IgD-negative memory B cell (primary cell): ENCODE measurements at regions not wholly inside any gene's neighbourhood (a gene's known extent, or its start where the extent isn't known, plus 50 kb on each side); places are given as distances from the start of the nearest gene placed in this dataset.

Source experiments
- H3K27ac Mint-ChIP-seq, 3 donors: one replicate each; pipeline ENCODE4 v1.8.0; 2020 to 2022; ENCODE audit warnings: mild to moderate bottlenecking in 3 of 3, mixed read lengths in 3 of 3, moderate library complexity in 1 of 3
- H3K27me3 Mint-ChIP-seq: one replicate; pipeline ENCODE4 v1.8.0; 2021; ENCODE audit warnings: mixed read lengths
- H3K36me3 Mint-ChIP-seq: one replicate; pipeline ENCODE4 v1.8.0; 2020; ENCODE audit warnings: mild to moderate bottlenecking, mixed read lengths
- H3K4me1 Mint-ChIP-seq, 3 donors: one replicate each; pipeline ENCODE4 v1.8.0; 2020 to 2022; ENCODE audit warnings: mixed read lengths in 3 of 3, mild to moderate bottlenecking in 1 of 3
- H3K4me3 Mint-ChIP-seq, 4 donors: one replicate each; pipeline ENCODE4 v1.8.0; 2020 to 2022; ENCODE audit warnings: mild to moderate bottlenecking in 4 of 4, mixed read lengths in 4 of 4, moderate library complexity in 3 of 4
- H3K9me3 Mint-ChIP-seq, 3 donors: one replicate each; pipeline ENCODE4 v1.8.0; 2020 to 2021; ENCODE audit warnings: mixed read lengths in 3 of 3, mild to moderate bottlenecking in 1 of 3

DNA sequence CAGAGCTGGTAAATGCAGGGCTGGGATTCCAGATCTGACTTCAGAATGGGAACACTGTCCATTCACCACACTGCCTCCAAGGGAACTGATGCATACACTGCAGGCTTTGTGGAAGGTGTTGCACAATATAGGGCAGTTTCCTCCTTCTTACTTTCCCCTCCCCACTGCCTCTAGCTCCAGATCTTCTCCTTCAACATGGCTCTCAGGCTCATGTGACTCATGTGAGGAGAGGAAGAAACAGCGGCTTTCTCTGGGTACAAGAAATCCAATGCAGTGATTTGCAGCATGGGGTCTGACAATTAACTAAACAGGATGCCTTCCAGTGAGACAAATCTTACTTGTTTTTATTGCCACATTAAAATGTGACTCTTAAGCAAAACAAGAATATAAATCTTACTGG is 447.6 kb upstream of the CCDC196 start:
- peaks cover 5% of the 10 kb centered on the region for H3K36me3 Mint-ChIP-seq
- no peaks in the 10 kb centered on the region for H3K4me1 Mint-ChIP-seq
- no peak overlapping the region for H3K27ac Mint-ChIP-seq
- peak overlapping the region in 1 of 4 donors; percentile 72 for H3K4me3 Mint-ChIP-seq
- peaks cover 0 to 2% (median 0%) of the 10 kb centered on the region in 3 donors for H3K9me3 Mint-ChIP-seq
- H3K27me3 Mint-ChIP-seq, result peaks cover 29% of the 10 kb centered on the region

DNA sequence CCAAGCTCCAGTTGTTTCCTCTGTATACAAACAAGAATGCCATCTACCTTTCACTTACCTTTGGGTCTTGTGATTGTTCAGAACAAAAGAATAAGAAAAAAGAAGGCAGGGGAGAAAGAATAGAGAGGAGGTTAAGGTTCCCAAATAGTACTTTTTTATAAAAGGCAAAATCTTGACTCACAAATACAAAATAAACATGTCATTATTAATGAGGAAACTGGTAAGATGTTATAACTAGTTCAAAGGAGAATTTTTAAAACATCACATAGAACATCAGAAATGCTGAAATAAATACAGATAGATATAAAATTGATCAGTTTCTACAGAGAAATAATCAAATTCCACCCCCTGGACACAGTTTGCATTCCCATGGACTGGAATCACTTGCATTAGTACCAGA is 446.7 kb upstream of the CCDC196 start:
- Mint-ChIP-seq H3K27ac (no peak overlapping the region), H3K9me3 (peaks cover 0 to 2% (median 0%) of the 10 kb centered on the region in 3 donors), H3K36me3 (peaks cover 5% of the 10 kb centered on the region), H3K4me3 (no peak overlapping the region), H3K4me1 (no peaks in the 10 kb centered on the region), H3K27me3 (peaks cover 26% of the 10 kb centered on the region)

DNA sequence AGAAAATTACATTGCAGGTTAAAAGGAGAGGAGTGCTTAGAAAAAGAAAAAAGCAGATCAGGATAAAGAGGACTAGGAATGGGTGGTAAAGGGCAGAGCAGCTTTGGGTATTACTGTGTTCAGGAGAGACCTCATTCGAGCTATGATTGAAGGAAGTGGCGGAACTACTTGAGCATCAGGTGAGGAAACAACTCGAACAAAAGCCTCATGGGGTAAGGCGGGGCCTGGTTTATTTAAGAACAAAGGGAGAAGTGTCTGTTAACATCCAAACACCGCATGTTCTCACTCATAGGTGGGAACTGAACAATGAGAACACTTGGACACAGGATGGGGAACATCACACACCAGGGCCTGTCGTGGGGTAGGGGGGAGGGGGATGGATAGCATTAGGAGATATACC is 444.6 kb upstream of the CCDC196 start:
- peaks cover 0 to 2% (median 0%) of the 10 kb centered on the region in 3 donors for H3K9me3 Mint-ChIP-seq
- no peak overlapping the region for H3K27ac Mint-ChIP-seq
- no peak overlapping the region for H3K4me3 Mint-ChIP-seq
- no peaks in the 10 kb centered on the region for H3K4me1 Mint-ChIP-seq
- H3K36me3 Mint-ChIP-seq, result peaks cover 2% of the 10 kb centered on the region
- H3K27me3 Mint-ChIP-seq, result peaks cover 24% of the 10 kb centered on the region

DNA sequence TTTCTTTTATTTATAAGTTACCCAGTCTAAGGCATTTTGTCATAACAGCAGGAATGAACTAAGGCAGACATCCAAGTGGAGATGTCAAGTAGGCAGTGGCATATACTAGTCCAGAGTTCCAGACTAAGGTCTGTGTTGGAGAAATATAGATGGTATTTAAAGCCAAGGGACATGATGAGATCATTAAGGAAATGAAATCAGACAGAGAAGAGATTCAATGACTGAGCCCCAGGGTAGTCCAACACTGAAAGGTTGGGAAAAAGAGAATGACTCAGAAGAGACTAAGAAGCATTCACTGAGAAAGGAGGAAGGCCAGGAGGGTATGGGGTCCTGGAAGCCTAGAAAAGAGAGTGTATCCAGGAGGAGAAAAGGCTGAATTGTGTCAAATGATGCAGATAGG is 442.2 kb upstream of the CCDC196 start:
- Mint-ChIP-seq H3K36me3 (peaks cover 2% of the 10 kb centered on the region), H3K4me1 (no peaks in the 10 kb centered on the region), H3K4me3 (no peak overlapping the region), H3K27me3 (peaks cover 12% of the 10 kb centered on the region), H3K27ac (no peak overlapping the region), H3K9me3 (peaks cover 0 to 2% (median 0%) of the 10 kb centered on the region in 3 donors)

DNA sequence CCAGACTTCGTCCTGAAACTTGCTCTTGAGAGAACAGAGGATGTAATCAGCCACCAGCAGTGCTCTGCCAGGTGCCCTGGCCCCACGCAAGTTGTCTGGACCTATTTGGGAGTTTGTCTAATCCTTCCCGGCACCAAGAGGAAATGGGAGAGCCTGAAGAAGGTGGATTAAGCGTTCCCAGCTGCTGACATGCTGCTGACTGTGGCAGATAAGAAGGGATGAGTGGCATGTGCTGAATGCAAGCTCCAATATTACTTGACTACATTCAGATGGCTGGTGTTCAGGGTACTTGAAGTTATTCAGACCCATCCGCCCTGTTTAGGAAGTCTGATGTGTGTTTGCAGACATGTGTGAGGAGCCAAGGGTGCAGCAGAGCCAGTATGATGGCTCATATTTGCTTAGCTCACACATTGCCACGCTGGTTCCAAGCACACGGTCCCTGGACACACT is 440.6 kb upstream of the CCDC196 start:
- H3K27ac Mint-ChIP-seq, result no peak overlapping the region
- H3K4me3 Mint-ChIP-seq, result no peak overlapping the region
- no peaks in the 10 kb centered on the region for H3K36me3 Mint-ChIP-seq
- no peaks in the 10 kb centered on the region for H3K4me1 Mint-ChIP-seq
- peaks cover 6% of the 10 kb centered on the region for H3K27me3 Mint-ChIP-seq
- H3K9me3 Mint-ChIP-seq, result peaks cover 0 to 1% (median 0%) of the 10 kb centered on the region in 3 donors

DNA sequence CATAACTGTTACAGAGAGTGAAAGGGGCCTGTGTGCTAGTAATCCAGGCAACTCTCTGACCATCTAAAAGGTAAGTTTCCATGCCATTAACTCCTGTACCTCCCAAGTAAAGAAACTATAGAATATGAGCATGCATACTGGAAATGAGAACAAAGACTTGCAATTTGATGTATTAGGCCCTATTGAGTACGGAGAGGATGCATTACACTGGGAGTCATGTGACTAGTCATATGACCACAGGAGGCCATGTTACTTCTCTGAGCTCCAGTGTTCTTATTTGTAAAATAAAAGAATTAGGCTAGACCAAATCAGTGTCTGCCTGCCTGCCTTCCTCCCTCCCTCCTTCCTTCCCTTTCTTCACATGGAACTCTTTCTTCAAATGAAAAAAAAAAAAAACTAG is 440.1 kb upstream of the CCDC196 start:
- Mint-ChIP-seq H3K27me3 (peaks cover 6% of the 10 kb centered on the region), H3K27ac (no peak overlapping the region), H3K4me1 (no peaks in the 10 kb centered on the region), H3K36me3 (no peaks in the 10 kb centered on the region), H3K4me3 (no peak overlapping the region), H3K9me3 (peaks cover 0 to 1% (median 0%) of the 10 kb centered on the region in 3 donors)

DNA sequence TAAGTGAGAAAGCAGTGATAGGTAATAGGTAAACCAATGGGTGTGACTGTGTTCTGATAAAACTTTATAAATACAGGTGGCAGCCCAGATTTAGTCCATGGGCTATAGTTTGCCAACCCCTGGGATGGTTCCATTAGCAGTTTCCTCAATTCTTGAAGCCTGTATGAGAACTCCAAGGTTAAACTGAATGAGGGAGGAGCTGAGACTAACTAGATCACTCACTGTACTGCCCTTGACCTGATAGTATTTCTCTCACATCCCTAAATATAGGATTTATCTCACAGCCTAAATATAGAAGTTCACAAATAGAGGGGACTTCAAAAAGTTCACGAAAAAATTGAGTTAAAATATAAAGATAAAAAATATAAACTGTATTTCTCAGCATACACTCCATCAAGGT is 439.6 kb upstream of the CCDC196 start:
- H3K9me3 Mint-ChIP-seq, result peaks cover 0 to 1% (median 0%) of the 10 kb centered on the region in 3 donors
- H3K27me3 Mint-ChIP-seq, result peaks cover under 1% of the 10 kb centered on the region
- no peaks in the 10 kb centered on the region for H3K36me3 Mint-ChIP-seq
- H3K4me3 Mint-ChIP-seq, result no peak overlapping the region
- no peaks in the 10 kb centered on the region for H3K4me1 Mint-ChIP-seq
- no peak overlapping the region for H3K27ac Mint-ChIP-seq

DNA sequence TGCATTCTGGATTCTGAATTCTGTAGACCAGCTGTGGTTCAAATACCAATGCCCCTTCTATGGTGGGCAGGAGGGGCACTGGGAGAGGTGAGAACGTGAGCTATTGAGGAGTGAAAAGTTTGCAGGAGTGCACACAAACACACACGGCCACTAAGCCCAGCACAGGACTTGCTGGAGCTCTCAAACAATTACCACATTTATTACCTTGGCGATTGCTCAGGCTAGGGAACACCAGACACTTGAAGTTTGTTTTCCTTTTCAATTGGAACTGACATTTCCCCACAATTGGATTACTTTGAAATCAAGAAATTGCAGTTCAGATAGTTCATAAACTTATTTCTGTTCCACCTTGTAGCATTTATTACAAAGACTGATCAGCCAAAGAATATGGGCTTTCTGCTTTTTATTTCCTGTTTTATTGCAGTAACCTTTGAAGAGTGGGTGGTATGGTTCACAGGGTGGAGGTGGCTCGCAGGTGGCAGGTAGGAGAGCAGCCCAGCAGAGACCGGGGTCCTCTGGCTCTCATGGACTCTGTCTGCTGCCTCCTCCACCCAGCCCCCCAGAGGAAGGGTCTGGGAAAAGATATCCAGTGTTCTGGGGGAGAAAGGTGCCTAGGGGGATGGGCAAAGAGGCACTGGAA is 429.8 kb upstream of the CCDC196 start:
- no peak overlapping the region for H3K27ac Mint-ChIP-seq
- H3K36me3 Mint-ChIP-seq, result peaks cover 5% of the 10 kb centered on the region
- no peaks in the 10 kb centered on the region for H3K4me1 Mint-ChIP-seq
- H3K4me3 Mint-ChIP-seq, result no peak overlapping the region
- peaks cover 8% of the 10 kb centered on the region for H3K27me3 Mint-ChIP-seq
- H3K9me3 Mint-ChIP-seq, result peaks cover 0 to 3% (median 0%) of the 10 kb centered on the region in 3 donors

DNA sequence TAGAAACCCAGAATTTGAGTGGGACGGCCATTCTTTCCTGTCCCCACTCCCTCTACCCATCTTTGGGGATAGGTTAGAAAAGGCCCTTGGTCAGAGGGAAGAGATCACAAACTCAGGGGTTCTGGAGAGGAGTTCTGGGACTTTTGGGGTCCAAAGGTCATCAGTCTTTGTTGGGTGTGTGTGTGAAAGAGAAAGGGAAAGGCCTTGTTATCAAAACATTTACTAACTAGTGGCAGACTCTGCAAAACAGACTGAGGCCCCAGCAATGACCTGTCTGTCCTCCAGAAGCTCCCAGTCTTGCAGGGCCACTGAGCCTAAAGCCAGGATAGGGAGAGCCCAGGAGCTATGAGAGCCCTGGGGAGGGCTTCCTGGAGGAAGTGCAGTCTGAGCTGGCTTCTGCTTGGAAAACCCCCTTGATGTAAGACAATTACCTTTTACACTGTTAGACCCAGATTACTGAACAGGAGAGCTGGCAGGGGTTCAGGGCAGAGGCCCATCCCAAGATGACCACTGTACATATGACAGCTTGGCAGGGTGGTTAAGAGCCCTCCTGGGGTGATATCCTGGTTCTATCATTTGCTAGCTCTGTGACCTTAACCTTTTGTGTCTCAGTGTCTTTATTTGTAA is 429.1 kb upstream of the CCDC196 start:
- Mint-ChIP-seq H3K9me3 (peaks cover 0 to 2% (median 0%) of the 10 kb centered on the region in 3 donors), H3K4me1 (no peaks in the 10 kb centered on the region), H3K4me3 (no peak overlapping the region), H3K27me3 (peaks cover 8% of the 10 kb centered on the region), H3K36me3 (peaks cover 8% of the 10 kb centered on the region), H3K27ac (no peak overlapping the region)

DNA sequence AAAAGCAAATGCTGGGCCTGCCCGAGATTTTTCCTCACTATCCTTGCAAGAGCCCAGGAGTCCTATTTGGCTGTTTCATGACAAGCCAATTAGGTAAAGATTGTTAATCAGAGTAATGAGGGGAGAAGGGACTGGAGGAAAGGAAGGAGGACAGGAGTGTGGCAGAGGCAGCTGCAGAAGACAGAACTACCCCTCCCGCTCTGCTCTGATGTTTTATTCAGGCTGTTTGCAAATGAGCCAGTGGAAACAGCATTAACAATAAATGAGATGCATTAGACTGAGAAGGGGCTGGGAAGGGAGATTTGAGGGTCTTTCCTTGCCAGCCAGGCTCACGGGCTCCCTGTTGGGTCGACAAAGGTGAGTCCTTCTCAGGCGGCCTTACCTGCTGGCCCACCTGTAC is 421.0 kb upstream of the CCDC196 start:
- Mint-ChIP-seq H3K4me3 (no peak overlapping the region), H3K9me3 (no peaks in the 10 kb centered on the region), H3K4me1 (no peaks in the 10 kb centered on the region), H3K27ac (no peak overlapping the region), H3K27me3 (peaks cover 4% of the 10 kb centered on the region), H3K36me3 (peaks cover 4% of the 10 kb centered on the region)

DNA sequence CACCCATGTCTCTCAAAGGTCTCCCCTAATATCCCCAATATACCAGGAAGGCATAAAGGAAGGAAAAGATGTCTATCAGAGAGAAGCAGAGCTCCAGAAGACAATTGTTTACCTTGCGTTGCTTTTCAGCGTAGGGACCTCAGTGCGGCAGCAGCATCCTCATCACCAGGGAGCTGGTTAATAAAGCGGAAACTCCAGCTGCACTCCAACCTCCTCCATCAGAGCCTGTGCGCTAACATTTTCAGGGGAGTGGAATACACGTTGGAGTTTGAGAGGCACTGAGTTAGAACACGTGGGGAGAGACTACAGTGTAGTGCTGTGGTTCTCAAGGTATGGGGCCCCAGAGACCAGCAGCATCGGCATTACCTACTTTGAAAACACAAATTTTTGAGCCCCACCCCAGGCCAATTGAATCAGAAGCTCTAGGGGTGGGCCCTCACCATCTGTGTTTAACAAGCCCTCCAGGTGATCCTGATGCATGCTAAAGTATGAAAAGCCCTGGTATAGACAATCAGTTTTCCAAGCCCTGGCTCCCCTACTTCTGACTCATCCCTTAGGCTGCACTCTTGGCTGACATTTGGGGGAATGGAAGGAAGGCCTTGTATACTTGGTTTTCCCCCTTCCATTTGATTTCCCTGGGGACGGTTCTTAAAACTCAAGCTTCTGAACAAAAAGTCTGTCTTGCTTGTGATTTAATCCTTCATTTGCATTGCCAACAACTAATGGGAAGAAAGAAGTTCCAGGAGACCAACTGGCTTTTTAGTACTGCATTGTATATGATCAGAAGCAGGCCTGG is 419.0 kb upstream of the CCDC196 start:
- H3K27me3 Mint-ChIP-seq, result peaks cover 4% of the 10 kb centered on the region
- no peak overlapping the region for H3K4me3 Mint-ChIP-seq
- H3K9me3 Mint-ChIP-seq, result no peaks in the 10 kb centered on the region
- no peaks in the 10 kb centered on the region for H3K36me3 Mint-ChIP-seq
- no peak overlapping the region for H3K27ac Mint-ChIP-seq
- peaks cover 0 to 2% (median 0%) of the 10 kb centered on the region in 3 donors for H3K4me1 Mint-ChIP-seq

DNA sequence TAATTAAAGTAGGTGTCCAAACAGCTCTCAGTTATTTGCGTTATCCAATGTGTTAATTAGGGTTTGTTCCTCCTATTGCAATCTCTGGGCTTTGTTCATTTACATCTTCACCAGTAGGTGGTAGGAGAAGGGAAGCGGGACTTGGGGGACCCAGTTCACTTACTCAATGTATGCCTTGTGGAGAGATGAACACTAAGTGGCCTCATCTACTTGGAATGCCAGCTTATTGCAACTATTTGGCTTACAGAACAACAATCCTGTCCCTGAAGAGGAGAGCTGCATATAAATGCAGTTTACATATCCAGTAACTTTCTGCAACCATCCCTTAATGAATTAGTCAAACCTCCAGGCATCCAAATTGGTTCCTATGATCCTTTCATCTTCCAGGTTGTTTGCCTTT is 417.1 kb upstream of the CCDC196 start:
- no peak overlapping the region for H3K27ac Mint-ChIP-seq
- no peak overlapping the region for H3K4me3 Mint-ChIP-seq
- H3K9me3 Mint-ChIP-seq, result no peaks in the 10 kb centered on the region
- no peaks in the 10 kb centered on the region for H3K36me3 Mint-ChIP-seq
- H3K4me1 Mint-ChIP-seq, result peaks cover 0 to 2% (median 0%) of the 10 kb centered on the region in 3 donors
- H3K27me3 Mint-ChIP-seq, result peaks cover 4% of the 10 kb centered on the region

DNA sequence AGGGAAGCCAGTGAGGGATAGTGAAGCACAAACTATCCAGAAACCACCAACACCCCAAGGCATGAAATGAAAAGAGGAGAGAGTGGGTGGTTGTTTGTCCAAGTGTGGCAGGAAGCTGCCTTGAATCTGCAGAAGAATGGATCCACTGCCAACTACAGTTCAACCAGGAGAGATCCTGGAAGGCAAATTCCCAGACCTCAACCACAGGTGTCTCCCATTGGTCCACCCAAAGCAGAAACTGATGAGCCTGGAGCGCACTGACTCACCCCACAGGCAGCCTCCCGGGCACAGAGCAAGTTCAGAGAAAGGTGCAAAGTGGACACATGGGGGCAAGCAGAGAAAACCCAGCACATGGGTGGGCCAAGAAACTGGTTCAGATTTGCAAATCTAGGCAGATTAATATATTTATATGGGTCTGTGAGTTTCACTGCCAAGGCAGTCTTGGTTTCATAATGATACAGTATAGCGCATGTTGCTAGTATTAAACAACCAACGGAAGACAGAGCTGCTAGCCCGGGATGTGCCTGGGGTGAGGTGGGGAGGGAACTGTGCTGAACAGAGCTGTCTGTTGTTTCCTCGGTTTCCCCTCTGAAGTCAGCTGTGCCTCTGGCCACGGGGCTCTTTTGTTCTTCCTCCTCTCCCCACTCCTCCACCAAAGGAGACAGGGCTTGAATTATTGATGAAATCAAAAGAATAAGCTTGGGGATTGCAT is 416.2 kb upstream of the CCDC196 start:
- H3K4me1 Mint-ChIP-seq, result peaks cover 0 to 2% (median 0%) of the 10 kb centered on the region in 3 donors
- peak overlapping the region in 1 of 3 donors; percentile 41 for H3K27ac Mint-ChIP-seq
- H3K27me3 Mint-ChIP-seq, result peaks cover 6% of the 10 kb centered on the region
- H3K36me3 Mint-ChIP-seq, result no peaks in the 10 kb centered on the region
- H3K4me3 Mint-ChIP-seq, result no peak overlapping the region
- no peaks in the 10 kb centered on the region for H3K9me3 Mint-ChIP-seq

DNA sequence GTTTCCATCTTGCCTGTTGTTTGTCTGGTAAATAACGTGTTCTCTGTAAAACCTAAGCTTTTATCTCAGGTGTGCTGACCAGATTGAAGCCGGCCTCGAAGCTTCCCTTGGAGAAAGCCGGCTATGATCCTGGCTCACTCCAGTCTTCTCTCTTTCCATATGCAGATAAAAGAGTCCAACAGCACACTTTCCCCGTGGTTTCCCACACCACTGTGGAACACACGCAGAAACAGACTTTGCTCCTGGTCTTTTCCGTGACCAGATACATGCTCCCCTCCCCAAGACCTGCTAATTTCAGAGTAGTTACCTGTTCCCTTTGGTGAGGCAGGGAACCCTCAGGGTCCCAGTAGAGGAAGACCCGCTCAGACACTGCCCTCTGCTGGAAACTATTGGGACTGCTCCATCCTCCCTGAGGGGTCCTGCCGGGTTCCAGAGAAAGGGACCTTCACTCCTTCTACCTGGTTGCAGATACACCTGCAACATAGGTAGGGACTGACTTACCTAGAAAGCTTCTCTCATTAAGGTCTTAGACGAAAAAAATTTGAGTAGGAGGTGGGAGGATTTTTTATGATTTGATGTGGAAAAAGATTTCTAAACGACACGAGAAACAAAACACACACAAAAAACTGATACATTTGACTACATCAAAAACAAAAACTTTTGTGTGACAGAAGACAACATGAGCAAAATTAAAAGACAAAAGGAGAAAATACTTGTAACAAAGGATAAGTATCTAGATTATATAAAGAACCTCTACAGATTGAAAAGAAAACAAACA is 415.4 kb upstream of the CCDC196 start:
- Mint-ChIP-seq H3K9me3 (no peaks in the 10 kb centered on the region), H3K4me1 (peaks cover 0 to 2% (median 0%) of the 10 kb centered on the region in 3 donors), H3K27me3 (peaks cover 6% of the 10 kb centered on the region), H3K36me3 (no peaks in the 10 kb centered on the region), H3K27ac (peak overlapping the region in 1 of 3 donors; percentile 34), H3K4me3 (no peak overlapping the region)
